ENCODE measurements at regions not wholly inside any gene's neighbourhood (a gene's known extent, or its start where the extent isn't known, plus 50 kb on each side); places are given as distances from the start of the nearest gene placed in this dataset.

DNA sequence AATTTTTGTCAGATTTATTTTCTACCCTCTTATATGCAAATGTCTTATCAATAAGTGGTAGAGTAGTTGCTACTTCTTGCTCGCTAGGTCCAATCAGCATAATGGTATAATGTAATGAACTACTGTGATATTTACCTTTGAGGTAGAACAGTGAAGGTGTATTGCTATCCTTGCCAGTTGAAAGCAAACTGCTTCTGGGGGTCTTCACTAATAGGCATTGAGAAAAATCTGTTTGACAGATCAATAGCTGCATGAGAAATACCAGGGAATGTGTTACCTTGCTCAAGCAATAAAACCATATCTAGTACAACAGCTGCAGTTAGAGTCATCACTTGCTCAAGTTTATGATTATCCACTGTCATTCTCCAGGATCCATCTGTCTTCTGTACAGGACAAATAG lies 50.1 kb upstream of the EFEMP1 start:
- DNase-seq (ENCODE audit: low spot score in 2 of 2) (no peak), ATAC-seq (no peak)
- peaks cover 4 to 9% of the 10 kb centered on the region in 2 donors for H3K9me3 Mint-ChIP-seq
- no peak overlapping the region for H3K27ac Mint-ChIP-seq
- H3K36me3 Mint-ChIP-seq: no peaks in the 10 kb centered on the region

GRCh38 chr2:55976681-55977080 lies 53.1 kb upstream of the EFEMP1 start:
- DNase-seq (ENCODE audit: low spot score in 2 of 2): no peak
- Mint-ChIP-seq H3K36me3 (no peaks in the 10 kb centered on the region), H3K27ac (no peak overlapping the region), H3K9me3 (peaks cover 9% of the 10 kb centered on the region in 2 donors)
- ATAC-seq: no peak

- H3K36me3 Mint-ChIP-seq: no peaks in the 10 kb centered on the region
- no peak for DNase-seq (ENCODE audit: low spot score in 2 of 2)
- no peak for ATAC-seq
- no peak overlapping the region for H3K27ac Mint-ChIP-seq
- peaks cover 4 to 5% of the 10 kb centered on the region in 2 donors for H3K9me3 Mint-ChIP-seq
These were observed 61.8 kb upstream of the EFEMP1 start for GRCh38 chr2:55985406-55985805.

GRCh38 chr2:55986001-55986400 lies 62.4 kb upstream of the EFEMP1 start:
- Mint-ChIP-seq H3K36me3 (no peaks in the 10 kb centered on the region), H3K9me3 (peaks cover 4 to 5% of the 10 kb centered on the region in 2 donors), H3K27ac (no peak overlapping the region)
- DNase-seq (ENCODE audit: low spot score in 2 of 2) (no peak), ATAC-seq (no peak)

- H3K36me3 Mint-ChIP-seq: no peaks in the 10 kb centered on the region
- H3K9me3 Mint-ChIP-seq: peaks cover 4 to 5% of the 10 kb centered on the region in 2 donors
These were observed 63.3 kb upstream of the EFEMP1 start for GRCh38 chr2:55986700-55987440.

DNA sequence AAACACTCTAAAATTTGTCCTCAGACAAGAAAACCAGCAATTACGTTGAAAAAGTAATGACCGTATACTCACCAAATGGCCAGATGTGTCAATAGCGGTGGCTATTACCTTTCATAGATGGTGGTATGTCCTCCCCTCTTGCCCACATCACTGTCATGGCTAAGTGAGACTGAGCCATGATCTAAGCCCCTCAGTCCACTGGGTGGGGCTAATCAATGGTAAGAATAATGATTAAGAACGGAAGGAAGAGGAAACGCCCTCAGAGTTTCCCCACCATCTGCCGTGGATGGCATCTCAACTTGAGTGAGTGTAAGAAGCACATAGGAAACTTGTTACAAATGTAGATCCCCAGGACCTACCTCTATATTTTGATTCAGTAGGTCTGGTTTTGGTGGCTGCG lies 65.8 kb upstream of the EFEMP1 start:
- DNase-seq (ENCODE audit: low spot score in 2 of 2) (no peak), ATAC-seq (no peak)
- H3K9me3 Mint-ChIP-seq: peaks cover 4 to 5% of the 10 kb centered on the region in 2 donors
- no peak overlapping the region for H3K27ac Mint-ChIP-seq
- no peaks in the 10 kb centered on the region for H3K36me3 Mint-ChIP-seq

More at GRCh38 chr2:55986700-55987440, 63.3 kb upstream of the EFEMP1 start:
- ATAC-seq (no peak), DNase-seq (ENCODE audit: low spot score in 2 of 2) (no peak)
- no peak overlapping the region for H3K27ac Mint-ChIP-seq

GRCh38 chr2:55992455-55992854 lies 68.9 kb upstream of the EFEMP1 start:
- Mint-ChIP-seq H3K36me3 (no peaks in the 10 kb centered on the region), H3K27ac (no peak overlapping the region), H3K9me3 (peaks cover 0 to 4% of the 10 kb centered on the region in 2 donors)
- DNase-seq (ENCODE audit: low spot score in 2 of 2) (no peak), ATAC-seq (no peak)

DNA sequence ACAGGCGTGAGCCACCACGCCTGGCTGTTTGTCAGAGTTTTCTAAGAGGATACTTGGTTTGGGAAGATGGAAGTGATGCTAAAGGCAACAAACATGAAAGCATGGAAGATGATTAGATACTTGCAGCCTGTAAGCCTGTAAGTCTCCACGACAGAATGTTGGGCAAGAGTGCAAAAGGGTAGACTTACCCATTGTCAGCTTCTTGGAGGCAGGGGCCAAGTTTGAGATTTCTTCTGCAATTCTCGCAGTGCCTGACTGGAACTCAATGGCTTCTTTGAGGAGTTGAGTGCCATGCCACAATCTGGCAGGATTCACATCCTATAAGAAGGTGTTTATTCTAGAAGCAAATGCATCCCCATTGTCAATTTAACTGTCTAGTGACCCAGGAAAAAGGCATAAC lies 70.1 kb upstream of the EFEMP1 start:
- H3K36me3 Mint-ChIP-seq: no peaks in the 10 kb centered on the region
- H3K27ac Mint-ChIP-seq: no peak overlapping the region
- H3K9me3 Mint-ChIP-seq: peaks cover 0 to 4% of the 10 kb centered on the region in 2 donors
- ATAC-seq (no peak), DNase-seq (ENCODE audit: low spot score in 2 of 2) (no peak)

GRCh38 chr2:55995211-55995610 lies 71.6 kb upstream of the EFEMP1 start:
- DNase-seq (ENCODE audit: low spot score in 2 of 2) (no peak), ATAC-seq (no peak)
- Mint-ChIP-seq H3K27ac (no peak overlapping the region), H3K9me3 (no peaks in the 10 kb centered on the region), H3K36me3 (no peaks in the 10 kb centered on the region)

DNA sequence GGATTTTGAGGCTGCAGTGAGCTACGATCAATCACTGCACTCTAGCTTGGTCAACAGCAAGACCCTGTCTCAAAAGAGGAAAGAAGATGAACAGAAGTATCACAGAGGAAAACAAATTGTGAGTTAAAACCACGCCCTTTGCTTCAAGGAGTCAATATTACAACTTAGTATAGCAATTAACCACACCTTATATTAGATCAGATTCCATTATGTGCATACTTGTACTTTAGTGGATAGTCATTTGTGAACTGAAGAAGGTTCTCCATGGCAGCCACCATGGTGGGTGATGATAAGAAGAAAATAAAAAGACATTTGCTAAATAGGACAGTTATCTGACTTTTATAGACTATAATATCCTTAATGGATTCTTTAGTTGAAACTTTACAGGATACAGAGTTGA lies 72.3 kb upstream of the EFEMP1 start:
- H3K27ac Mint-ChIP-seq: no peak overlapping the region
- H3K36me3 Mint-ChIP-seq: no peaks in the 10 kb centered on the region
- no peak for ATAC-seq
- H3K9me3 Mint-ChIP-seq: no peaks in the 10 kb centered on the region
- DNase-seq (ENCODE audit: low spot score in 2 of 2): no peak

DNA sequence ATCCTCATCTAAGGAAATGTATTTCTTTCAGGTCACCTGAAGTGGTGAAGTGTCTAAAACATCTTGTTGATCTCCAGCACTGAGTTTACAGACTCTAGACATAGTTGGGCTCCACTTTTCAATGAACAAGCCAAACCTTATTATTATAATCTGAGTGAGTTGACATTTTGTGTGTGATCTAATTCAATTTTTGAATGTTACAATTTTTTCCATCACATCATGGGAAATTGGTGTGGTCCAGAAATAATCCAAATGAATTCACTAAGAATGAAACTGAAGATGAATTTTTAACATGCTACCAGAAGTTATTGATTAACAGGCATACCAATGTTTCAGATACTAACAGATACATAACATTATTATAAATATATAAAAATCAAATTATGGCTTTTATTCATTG lies 75.6 kb upstream of the EFEMP1 start:
- no peaks in the 10 kb centered on the region for H3K36me3 Mint-ChIP-seq
- ATAC-seq (no peak), DNase-seq (ENCODE audit: low spot score in 2 of 2) (no peak)
- H3K27ac Mint-ChIP-seq: no peak overlapping the region
- H3K9me3 Mint-ChIP-seq: no peaks in the 10 kb centered on the region

GRCh38 chr2:55999790-56000189 lies 76.2 kb upstream of the EFEMP1 start:
- ATAC-seq (no peak), DNase-seq (ENCODE audit: low spot score in 2 of 2) (no peak)
- Mint-ChIP-seq H3K36me3 (no peaks in the 10 kb centered on the region), H3K9me3 (no peaks in the 10 kb centered on the region), H3K27ac (no peak overlapping the region)

DNA sequence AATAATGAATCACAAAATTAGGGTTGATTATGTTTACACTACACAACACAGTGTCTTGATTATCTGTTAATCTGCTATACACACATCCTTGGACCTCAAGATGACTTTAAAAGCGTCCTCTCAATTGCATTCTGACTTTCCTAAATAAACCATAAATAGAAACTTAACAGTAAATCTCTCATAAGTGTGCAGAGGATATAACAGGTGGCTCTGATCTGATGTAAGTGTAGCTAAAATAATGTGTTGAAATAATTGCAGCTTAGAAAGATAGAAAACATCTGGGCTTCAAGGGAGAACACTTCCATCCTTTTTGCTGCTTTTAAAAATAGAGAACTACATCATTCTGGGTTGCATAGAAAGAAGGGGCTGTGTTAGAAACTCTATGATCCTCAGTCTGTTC lies 78.4 kb upstream of the EFEMP1 start:
- Mint-ChIP-seq H3K27ac (no peak overlapping the region), H3K36me3 (no peaks in the 10 kb centered on the region), H3K9me3 (no peaks in the 10 kb centered on the region)
- DNase-seq (ENCODE audit: low spot score in 2 of 2): no peak
- no peak for ATAC-seq

DNA sequence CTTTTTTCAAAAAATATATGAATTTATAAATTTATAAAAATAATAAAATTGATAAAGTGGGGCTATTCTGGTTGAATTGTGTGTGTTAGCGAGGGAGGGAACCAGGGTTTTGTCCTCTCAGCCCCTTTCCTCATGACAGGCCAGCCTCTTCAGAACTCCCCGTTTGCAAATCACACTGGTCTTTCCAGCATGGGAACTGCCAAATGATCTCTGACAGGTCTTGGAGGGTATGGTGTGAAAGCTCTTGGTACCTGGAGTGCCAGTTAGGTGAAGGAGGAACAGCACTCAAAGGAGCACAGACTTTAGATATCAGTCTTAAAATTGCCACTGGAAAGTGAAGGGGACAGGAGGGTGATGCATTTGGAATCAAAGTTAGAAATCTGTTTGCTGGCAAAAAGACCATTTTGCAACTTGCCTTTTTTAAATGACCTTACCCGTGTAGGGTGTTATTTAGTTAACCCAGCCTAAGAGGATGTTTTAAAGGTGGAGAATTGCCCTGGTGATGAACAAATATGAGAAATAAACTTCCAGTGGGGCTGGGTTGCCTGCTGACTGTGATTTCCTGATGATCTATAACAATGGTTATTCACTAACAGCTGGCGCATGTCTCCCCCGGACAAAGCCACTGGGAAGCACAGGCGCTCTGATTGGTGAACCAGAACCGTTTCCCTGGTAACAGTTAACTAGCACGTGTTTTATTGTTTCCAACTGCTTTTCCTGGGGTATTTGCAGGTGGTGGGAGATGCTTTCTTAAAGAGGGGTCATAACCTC lies 85.3 kb upstream of the EFEMP1 start:
- no peaks in the 10 kb centered on the region for H3K36me3 Mint-ChIP-seq
- H3K27ac Mint-ChIP-seq: no peak overlapping the region
- no peak for ATAC-seq
- no peak for DNase-seq (ENCODE audit: low spot score in 2 of 2)
- H3K9me3 Mint-ChIP-seq: peaks cover 0 to 4% of the 10 kb centered on the region in 2 donors

- DNase-seq (ENCODE audit: low spot score in 2 of 2) (no peak), ATAC-seq (no peak)
- no peaks in the 10 kb centered on the region for H3K36me3 Mint-ChIP-seq
- no peak overlapping the region for H3K27ac Mint-ChIP-seq
- peaks cover 0 to 4% of the 10 kb centered on the region in 2 donors for H3K9me3 Mint-ChIP-seq
These were observed 86.3 kb upstream of the EFEMP1 start for GRCh38 chr2:56009758-56010458.

DNA sequence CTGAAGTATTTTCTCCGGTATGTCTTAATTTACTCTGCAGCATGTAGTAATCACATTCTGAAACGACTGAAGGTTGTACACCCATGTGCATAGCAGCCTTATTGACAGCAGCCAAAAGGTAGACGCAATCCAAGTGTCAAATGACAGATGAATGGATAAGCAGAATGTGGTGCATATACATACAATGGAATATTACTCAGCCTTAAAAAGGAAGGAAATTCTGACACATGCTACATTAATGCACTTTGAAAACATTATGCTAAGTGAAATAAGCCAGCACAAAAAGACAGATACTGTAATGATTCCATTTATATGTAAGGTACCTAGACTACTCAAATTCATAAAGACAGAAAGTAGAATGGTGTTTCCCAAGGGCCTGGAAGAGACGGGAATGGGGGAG lies 88.0 kb upstream of the EFEMP1 start:
- no peaks in the 10 kb centered on the region for H3K36me3 Mint-ChIP-seq
- H3K9me3 Mint-ChIP-seq: peaks cover 0 to 4% of the 10 kb centered on the region in 2 donors

DNA sequence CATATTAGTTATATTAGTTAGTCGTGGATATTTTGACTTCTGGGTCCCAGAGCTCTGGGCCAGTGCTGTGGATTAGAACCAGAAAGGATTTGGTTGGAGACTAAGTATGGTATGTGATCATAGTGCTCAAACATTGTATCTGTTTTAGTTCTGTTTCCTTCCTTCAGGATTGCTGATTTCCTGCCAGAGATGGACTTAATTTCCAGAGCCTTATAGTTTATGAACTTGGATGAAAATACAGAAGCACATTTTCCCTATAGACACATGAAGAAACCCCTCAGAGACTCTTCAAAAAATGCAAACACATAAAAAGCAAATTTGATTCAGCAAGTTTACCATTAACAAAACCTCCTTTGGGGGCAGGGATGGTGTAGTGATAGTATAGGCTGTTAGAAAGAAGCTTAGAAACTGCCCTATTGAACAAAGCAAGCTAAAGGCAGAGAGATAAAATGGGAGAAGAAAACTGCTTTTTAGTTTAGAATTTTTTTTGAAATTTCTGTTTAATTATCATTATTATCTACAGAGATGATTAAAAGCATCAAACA lies 88.7 kb upstream of the EFEMP1 start:
- no peaks in the 10 kb centered on the region for H3K36me3 Mint-ChIP-seq
- peaks cover 0 to 3% of the 10 kb centered on the region in 2 donors for H3K9me3 Mint-ChIP-seq
- DNase-seq (ENCODE audit: low spot score in 2 of 2) (no peak), ATAC-seq (no peak)
- H3K27ac Mint-ChIP-seq: no peak overlapping the region

More for the DNA sequence above, 88.0 kb upstream of the EFEMP1 start:
- H3K27ac Mint-ChIP-seq: no peak overlapping the region
- DNase-seq (ENCODE audit: low spot score in 2 of 2): no peak
- ATAC-seq: no peak

Data from activated naive CD4-positive, alpha-beta T cell treated with anti-CD3 and anti-CD28 coated beads, Interleukin-2, amount 50 U/mL, for 72 hours (primary cell).